Nephron progenitor cell (in vitro differentiated cells): ENCODE measurements at regions not wholly inside any gene's neighbourhood (a gene's known extent, or its start where the extent isn't known, plus 50 kb on each side); places are given as distances from the start of the nearest gene placed in this dataset.

Source experiments
- DNase-seq: peaks from one replicate; pipeline ENCODE4 v3.0.0; 2021
- H3K27ac Mint-ChIP-seq: 2 replicates; pipeline ENCODE4 v1.8.0; 2021; ENCODE audit warnings: mild to moderate bottlenecking, moderate library complexity, mixed read lengths
- H3K27me3 Mint-ChIP-seq: 2 replicates; pipeline ENCODE4 v1.8.0; 2021; ENCODE audit warnings: mild to moderate bottlenecking, low read depth, mixed read lengths; ENCODE audit not compliant: poor library complexity
- H3K36me3 Mint-ChIP-seq: 2 replicates; pipeline ENCODE4 v1.8.0; 2021; ENCODE audit warnings: low read depth, mixed read lengths
- H3K4me1 Mint-ChIP-seq: 2 replicates; pipeline ENCODE4 v1.8.0; 2021; ENCODE audit warnings: mixed read lengths
- H3K4me3 Mint-ChIP-seq: 2 replicates; pipeline ENCODE4 v1.8.0; 2021; ENCODE audit warnings: mild to moderate bottlenecking, moderate library complexity, mixed read lengths
- H3K9me3 Mint-ChIP-seq: 2 replicates; pipeline ENCODE4 v1.8.0; 2021; ENCODE audit warnings: mild to moderate bottlenecking, moderate library complexity, mixed read lengths
- TF ChIP-seq, protein P1 (sequence below): fragments of 200-600 bp; sonication (generic); IDR thresholded peaks from 2 replicates; pipeline ENCODE4 v1.5.0; 2021; ENCODE audit warnings: antibody characterized with exemption

DNA sequence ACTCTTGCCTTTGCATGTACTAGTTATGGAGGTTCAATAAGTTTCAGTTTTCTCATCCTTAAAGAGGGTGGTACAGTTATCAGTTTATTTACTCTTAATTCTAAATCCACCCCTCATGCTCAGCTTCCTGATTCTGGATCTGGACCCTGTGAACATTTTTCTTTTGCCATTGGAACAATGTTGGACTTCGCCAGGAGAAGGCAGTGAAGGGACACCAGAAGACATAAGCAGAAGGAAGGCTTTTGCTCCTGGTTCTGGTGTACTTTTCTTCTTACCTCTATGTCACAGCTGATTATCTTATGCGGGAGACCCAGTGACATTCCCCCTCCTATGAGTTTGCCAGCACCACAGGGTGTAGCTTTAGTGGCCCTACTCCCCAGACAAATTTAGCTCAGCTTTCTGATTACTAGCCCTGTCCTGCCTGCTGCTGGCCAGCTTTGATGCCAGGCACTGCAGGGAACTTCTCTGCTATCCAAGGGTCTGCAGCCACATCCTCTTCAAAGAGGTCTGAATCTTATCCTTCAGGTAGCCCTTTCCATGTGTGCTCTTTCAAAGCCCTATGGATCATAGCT, 466.3 kb upstream of the EPHA3 start:
- no peak for DNase-seq
- H3K36me3 Mint-ChIP-seq = no peaks in the 10 kb centered on the region
- H3K4me1 Mint-ChIP-seq = no peaks in the 10 kb centered on the region
- no peaks in the 10 kb centered on the region for H3K27me3 Mint-ChIP-seq
- no peak overlapping the region for H3K4me3 Mint-ChIP-seq
- H3K9me3 Mint-ChIP-seq = peaks cover 3% of the 10 kb centered on the region
- H3K27ac Mint-ChIP-seq = no peak overlapping the region
- TF ChIP-seq, protein P1, sequence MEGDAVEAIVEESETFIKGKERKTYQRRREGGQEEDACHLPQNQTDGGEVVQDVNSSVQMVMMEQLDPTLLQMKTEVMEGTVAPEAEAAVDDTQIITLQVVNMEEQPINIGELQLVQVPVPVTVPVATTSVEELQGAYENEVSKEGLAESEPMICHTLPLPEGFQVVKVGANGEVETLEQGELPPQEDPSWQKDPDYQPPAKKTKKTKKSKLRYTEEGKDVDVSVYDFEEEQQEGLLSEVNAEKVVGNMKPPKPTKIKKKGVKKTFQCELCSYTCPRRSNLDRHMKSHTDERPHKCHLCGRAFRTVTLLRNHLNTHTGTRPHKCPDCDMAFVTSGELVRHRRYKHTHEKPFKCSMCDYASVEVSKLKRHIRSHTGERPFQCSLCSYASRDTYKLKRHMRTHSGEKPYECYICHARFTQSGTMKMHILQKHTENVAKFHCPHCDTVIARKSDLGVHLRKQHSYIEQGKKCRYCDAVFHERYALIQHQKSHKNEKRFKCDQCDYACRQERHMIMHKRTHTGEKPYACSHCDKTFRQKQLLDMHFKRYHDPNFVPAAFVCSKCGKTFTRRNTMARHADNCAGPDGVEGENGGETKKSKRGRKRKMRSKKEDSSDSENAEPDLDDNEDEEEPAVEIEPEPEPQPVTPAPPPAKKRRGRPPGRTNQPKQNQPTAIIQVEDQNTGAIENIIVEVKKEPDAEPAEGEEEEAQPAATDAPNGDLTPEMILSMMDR = no peak

DNA sequence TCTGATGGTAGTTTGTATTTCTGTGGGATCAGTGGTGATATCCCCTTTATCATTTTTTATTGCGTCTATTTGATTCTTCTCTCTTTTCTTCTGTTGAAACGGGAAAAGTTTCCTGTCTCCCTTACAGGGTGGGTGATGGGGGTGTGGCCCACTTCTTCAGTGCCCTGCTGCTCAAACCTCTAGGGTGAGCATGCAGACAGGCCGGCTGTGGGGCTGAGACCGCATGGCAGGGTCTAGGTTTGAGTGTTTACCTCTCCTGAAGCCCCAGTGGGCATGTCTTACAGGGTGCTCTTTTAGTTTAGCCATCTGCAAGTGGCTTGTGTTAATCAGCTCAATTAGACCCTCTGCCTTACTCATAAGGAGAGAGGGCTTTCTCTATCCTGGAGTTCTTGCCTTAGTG, 450.0 kb upstream of the EPHA3 start:
- no peak for DNase-seq
- Mint-ChIP-seq H3K4me1 (no peaks in the 10 kb centered on the region), H3K4me3 (no peak overlapping the region), H3K27ac (no peak overlapping the region), H3K36me3 (no peaks in the 10 kb centered on the region), H3K9me3 (peaks cover 17% of the 10 kb centered on the region), H3K27me3 (no peaks in the 10 kb centered on the region)
- TF ChIP-seq, protein P1 = no peak

DNA sequence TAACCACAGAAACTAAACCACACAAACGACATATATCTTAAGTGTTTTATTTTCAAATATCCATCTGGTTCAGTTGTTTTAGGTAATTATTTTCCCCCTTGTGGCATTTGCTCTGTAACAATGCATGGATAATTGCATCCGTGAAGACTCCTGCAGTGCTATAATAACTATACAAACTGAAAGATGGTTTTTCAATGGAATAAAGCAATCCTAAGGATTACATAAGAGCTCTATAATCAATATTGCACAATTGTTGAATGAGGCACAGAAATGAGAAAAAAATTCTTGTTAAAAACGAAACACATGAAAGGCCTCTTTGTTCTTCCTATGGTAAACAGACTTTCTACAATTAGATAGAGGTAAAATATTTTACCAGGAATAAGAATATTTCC, 446.0 kb upstream of the EPHA3 start:
- Mint-ChIP-seq H3K27ac (no peak overlapping the region), H3K36me3 (no peaks in the 10 kb centered on the region), H3K9me3 (peaks cover 8% of the 10 kb centered on the region), H3K4me1 (no peaks in the 10 kb centered on the region), H3K27me3 (no peaks in the 10 kb centered on the region), H3K4me3 (no peak overlapping the region)
- TF ChIP-seq, protein P1 = no peak
- no peak for DNase-seq

DNA sequence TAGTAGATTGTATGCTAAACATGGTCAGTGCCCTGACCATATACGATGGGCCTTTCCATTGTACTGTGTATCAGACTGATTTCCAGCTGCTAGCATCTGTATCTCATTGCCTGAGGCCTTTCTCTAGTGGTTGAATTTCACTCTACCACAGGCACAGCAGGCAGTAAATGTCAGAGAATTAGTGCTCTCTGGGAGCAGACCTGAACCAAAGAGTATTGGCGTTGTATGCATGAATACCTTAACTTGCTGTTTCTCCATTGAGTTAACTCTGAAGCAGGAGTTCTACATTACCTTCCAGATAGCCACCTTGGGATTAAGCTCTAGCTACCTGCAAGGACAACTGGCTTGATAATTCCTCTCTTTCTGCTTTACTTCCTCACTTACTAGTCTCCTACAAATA, 439.2 kb upstream of the EPHA3 start:
- no peaks in the 10 kb centered on the region for H3K9me3 Mint-ChIP-seq
- no peak overlapping the region for H3K27ac Mint-ChIP-seq
- TF ChIP-seq, protein P1 = no peak

DNA sequence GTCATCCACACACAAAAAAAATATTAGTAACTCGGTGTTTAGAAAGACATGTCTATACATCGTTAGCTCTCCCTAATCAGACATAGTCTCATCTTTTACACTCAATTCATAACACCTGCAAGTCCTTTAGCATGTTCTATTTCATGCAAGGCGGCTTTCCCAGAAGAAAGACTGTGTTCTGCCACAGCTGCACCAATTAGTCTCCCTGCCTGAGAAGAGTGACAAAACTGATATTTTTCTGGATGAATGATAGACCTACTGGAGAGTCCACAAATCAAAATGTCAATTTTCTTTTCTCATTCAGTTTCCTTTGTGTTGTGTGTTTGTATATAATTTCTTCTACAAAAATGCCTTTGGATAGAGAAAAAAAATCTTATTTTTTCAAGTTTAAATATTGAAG, 435.8 kb upstream of the EPHA3 start:
- H3K4me3 Mint-ChIP-seq = no peak overlapping the region
- no peaks in the 10 kb centered on the region for H3K4me1 Mint-ChIP-seq
- H3K27ac Mint-ChIP-seq = no peak overlapping the region
- no peaks in the 10 kb centered on the region for H3K9me3 Mint-ChIP-seq
- peaks cover 3% of the 10 kb centered on the region for H3K27me3 Mint-ChIP-seq
- TF ChIP-seq, protein P1 = no peak
- DNase-seq = no peak
- H3K36me3 Mint-ChIP-seq = no peaks in the 10 kb centered on the region

More for the DNA sequence above, 439.2 kb upstream of the EPHA3 start:
- Mint-ChIP-seq H3K36me3 (no peaks in the 10 kb centered on the region), H3K27me3 (peaks cover 3% of the 10 kb centered on the region), H3K4me3 (no peak overlapping the region), H3K4me1 (no peaks in the 10 kb centered on the region)
- DNase-seq = no peak

DNA sequence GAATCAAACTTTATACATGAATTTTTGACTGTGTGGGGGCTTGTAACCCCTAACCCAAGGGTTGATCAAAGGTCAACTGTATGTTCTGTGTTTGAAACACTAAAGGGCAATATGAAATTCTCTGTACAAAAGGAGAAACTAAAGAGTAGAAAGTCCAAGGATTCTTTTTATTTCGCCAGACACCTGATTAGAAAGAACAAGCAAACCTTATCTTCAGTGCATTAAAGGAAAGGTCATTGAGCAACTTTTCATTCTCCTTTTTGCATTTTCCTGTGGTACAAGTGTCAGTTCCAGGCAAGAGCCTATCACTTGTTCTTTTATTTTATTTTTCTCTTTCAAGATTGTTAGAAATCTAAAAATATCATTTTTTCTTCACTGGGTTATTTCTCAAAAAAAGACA, 430.1 kb upstream of the EPHA3 start:
- H3K36me3 Mint-ChIP-seq = no peaks in the 10 kb centered on the region
- TF ChIP-seq, protein P1 = no peak
- peaks cover 3% of the 10 kb centered on the region for H3K27me3 Mint-ChIP-seq
- DNase-seq = no peak
- H3K9me3 Mint-ChIP-seq = no peaks in the 10 kb centered on the region
- no peak overlapping the region for H3K27ac Mint-ChIP-seq
- H3K4me3 Mint-ChIP-seq = no peak overlapping the region
- no peaks in the 10 kb centered on the region for H3K4me1 Mint-ChIP-seq
